Activated CD8-positive, alpha-beta memory T cell treated with anti-CD3 and anti-CD28 coated beads, Interleukin-2, amount 50 U/mL, for 48 hours (primary cell): ENCODE measurements at regions not wholly inside any gene's neighbourhood (a gene's known extent, or its start where the extent isn't known, plus 50 kb on each side); places are given as distances from the start of the nearest gene placed in this dataset.
A peak's percentile ranks its signal among the peaks of the same experiment; 100 is the strongest.
"Not testable (repeated sequence)": the region's sequence is repeated elsewhere in the genome, so short reads cannot be mapped to it uniquely, and the experiment has no call there.

Experiments
- DNase-seq: peaks from one replicate; pipeline ENCODE4 v3.0.0-alpha.2; 2020

GRCh38 chrX:65451663-65452062, 82.9 kb downstream of the LAS1L start:
- no peak for DNase-seq

GRCh38 chrX:65420154-65420553, 114.4 kb downstream of the LAS1L start:
- DNase-seq = no peak

- DNase-seq = not testable (repeated sequence)
These were observed 126.9 kb downstream of the LAS1L start for GRCh38 chrX:65407662-65408061.

- DNase-seq = peak; percentile 55
These were observed 127.4 kb downstream of the LAS1L start for GRCh38 chrX:65407157-65407626.

GRCh38 chrX:65406532-65406931, 128.1 kb downstream of the LAS1L start:
- DNase-seq = peak; percentile 60

GRCh38 chrX:65392284-65392683, 142.3 kb downstream of the LAS1L start:
- DNase-seq = no peak

GRCh38 chrX:65389120-65389519, 145.5 kb downstream of the LAS1L start:
- not testable (repeated sequence) for DNase-seq
